K562 (cell line): ENCODE measurements at regions not wholly inside any gene's neighbourhood (a gene's known extent, or its start where the extent isn't known, plus 50 kb on each side); places are given as distances from the start of the nearest gene placed in this dataset.

Experiments used
- ETS2 ChIP-seq: IDR thresholded peaks from 2 replicates; pipeline ENCODE4 v1.6.1; 2016; ENCODE audit warnings: borderline replicate concordance, missing genetic modification characterization, mild to moderate bottlenecking, moderate library complexity, missing compliant biosample characterization; ENCODE audit not compliant: poor library complexity, severe bottlenecking
- MCM2 ChIP-seq: fragments of 450-650 bp; IDR thresholded peaks from 2 replicates; pipeline ENCODE4 v1.6.1; 2017; ENCODE audit warnings: low read depth, mild to moderate bottlenecking
- PTRF ChIP-seq: fragments of 450-650 bp; IDR thresholded peaks from 2 replicates; pipeline ENCODE4 v1.6.1; 2016; ENCODE audit warnings: mild to moderate bottlenecking, missing genetic modification characterization, missing compliant biosample characterization
- ZBED1 ChIP-seq: IDR thresholded peaks from 2 replicates; pipeline ENCODE4 v1.6.1; 2014
- TF ChIP-seq, protein P1 (sequence below): fragments of 450-650 bp; IDR thresholded peaks from 2 replicates; pipeline ENCODE4 v1.6.1; 2018; ENCODE audit warnings: mild to moderate bottlenecking, low read depth; ENCODE audit not compliant: partially characterized antibody
- TF ChIP-seq, protein P2 (sequence below): fragments of 450-650 bp; IDR thresholded peaks from one replicate; pipeline ENCODE4 v1.6.1; 2018; ENCODE audit warnings: mild to moderate bottlenecking, moderate library complexity; ENCODE audit not compliant: partially characterized antibody
- TF ChIP-seq, protein P3 (sequence below): fragments of 250-450 bp; sonication (Bioruptor Pico); IDR thresholded peaks from 2 replicates; pipeline ENCODE4 v1.5.0; 2022; ENCODE audit warnings: mild to moderate bottlenecking

DNA sequence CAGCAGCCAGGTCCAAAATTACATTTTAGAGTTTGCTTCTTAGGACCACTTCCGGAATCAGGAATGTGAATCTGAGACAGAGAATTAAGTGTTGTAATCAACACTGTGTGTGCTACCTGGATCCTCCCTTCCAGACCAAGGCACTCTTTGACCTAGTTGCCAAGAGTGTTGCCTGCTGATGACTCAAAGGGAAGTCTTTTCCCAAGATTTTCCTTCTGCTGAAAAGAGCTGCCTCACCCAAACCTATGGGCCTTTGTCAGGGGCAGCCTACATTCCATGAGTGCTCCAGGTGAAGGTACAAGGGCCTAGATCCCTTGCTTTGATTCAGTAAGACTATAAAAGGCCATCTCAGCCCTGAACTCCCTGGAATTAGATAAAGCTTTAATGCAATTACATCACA is 712.5 kb upstream of the ANKRD30A start (continued):
- TF ChIP-seq ETS2 (tag) (no peak), MCM2 (no peak), ZBED1 (no peak), PTRF (tag) (no peak)
- TF ChIP-seq, protein P1, sequence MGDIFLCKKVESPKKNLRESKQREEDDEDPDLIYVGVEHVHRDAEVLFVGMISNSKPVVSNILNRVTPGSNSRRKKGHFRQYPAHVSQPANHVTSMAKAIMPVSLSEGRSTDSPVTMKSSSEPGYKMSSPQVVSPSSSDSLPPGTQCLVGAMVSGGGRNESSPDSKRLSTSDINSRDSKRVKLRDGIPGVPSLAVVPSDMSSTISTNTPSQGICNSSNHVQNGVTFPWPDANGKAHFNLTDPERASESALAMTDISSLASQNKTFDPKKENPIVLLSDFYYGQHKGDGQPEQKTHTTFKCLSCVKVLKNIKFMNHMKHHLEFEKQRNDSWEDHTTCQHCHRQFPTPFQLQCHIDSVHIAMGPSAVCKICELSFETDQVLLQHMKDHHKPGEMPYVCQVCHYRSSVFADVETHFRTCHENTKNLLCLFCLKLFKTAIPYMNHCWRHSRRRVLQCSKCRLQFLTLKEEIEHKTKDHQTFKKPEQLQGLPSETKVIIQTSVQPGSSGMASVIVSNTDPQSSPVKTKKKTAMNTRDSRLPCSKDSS, result no peak
- TF ChIP-seq, protein P2, sequence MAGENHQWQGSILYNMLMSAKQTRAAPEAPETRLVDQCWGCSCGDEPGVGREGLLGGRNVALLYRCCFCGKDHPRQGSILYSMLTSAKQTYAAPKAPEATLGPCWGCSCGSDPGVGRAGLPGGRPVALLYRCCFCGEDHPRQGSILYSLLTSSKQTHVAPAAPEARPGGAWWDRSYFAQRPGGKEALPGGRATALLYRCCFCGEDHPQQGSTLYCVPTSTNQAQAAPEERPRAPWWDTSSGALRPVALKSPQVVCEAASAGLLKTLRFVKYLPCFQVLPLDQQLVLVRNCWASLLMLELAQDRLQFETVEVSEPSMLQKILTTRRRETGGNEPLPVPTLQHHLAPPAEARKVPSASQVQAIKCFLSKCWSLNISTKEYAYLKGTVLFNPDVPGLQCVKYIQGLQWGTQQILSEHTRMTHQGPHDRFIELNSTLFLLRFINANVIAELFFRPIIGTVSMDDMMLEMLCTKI, result no peak
- TF ChIP-seq, protein P3, sequence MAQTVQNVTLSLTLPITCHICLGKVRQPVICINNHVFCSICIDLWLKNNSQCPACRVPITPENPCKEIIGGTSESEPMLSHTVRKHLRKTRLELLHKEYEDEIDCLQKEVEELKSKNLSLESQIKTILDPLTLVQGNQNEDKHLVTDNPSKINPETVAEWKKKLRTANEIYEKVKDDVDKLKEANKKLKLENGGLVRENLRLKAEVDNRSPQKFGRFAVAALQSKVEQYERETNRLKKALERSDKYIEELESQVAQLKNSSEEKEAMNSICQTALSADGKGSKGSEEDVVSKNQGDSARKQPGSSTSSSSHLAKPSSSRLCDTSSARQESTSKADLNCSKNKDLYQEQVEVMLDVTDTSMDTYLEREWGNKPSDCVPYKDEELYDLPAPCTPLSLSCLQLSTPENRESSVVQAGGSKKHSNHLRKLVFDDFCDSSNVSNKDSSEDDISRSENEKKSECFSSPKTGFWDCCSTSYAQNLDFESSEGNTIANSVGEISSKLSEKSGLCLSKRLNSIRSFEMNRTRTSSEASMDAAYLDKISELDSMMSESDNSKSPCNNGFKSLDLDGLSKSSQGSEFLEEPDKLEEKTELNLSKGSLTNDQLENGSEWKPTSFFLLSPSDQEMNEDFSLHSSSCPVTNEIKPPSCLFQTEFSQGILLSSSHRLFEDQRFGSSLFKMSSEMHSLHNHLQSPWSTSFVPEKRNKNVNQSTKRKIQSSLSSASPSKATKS (CRISPR knock-in tag), result no peak
- TF ChIP-seq, all 486 proteins: peak for 0
